Upper lobe of right lung (tissue), 1 donor: ENCODE measurements at regions not wholly inside any gene's neighbourhood (a gene's known extent, or its start where the extent isn't known, plus 50 kb on each side); places are given as distances from the start of the nearest gene placed in this dataset.
A peak's percentile ranks its signal among the peaks of the same experiment; 100 is the strongest.
"Not testable (repeated sequence)": the region's sequence is repeated elsewhere in the genome, so short reads cannot be mapped to it uniquely, and the experiment has no call there.

ENCODE experiments used
- ATAC-seq: fragments of 200-7000 bp; cut with Tn5 transposase; one replicate; pipeline ENCODE4 v1.9.1; 2020; ENCODE audit warnings: mild to moderate bottlenecking, moderate library complexity
- DNase-seq: peaks from one replicate; pipeline ENCODE4 v3.0.0-alpha.2; 2020
- H3K27ac ChIP-seq: fragments of 200-600 bp; one replicate; pipeline ENCODE4 v1.8.0; 2022
- H3K27me3 ChIP-seq: fragments of 200-600 bp; one replicate; pipeline ENCODE4 v1.8.0; 2022; ENCODE audit warnings: mild to moderate bottlenecking
- H3K36me3 ChIP-seq: fragments of 200-600 bp; one replicate; pipeline ENCODE4 v1.8.0; 2022
- H3K4me1 ChIP-seq: fragments of 200-600 bp; one replicate; pipeline ENCODE4 v1.8.0; 2022
- H3K4me3 ChIP-seq: fragments of 200-600 bp; one replicate; pipeline ENCODE4 v1.8.0; 2022; ENCODE audit warnings: mild to moderate bottlenecking
- H3K9me3 ChIP-seq: fragments of 200-600 bp; one replicate; pipeline ENCODE4 v1.8.0; 2022
- intact Hi-C: fragments of 100-400 bp; cut with DNase I; formaldehyde crosslinking; loops from one replicate; pipeline ENCODE4 v1.11.0; 2022
- TF ChIP-seq, protein P1 (sequence below): fragments of 200-600 bp; IDR thresholded peaks from one replicate; pipeline ENCODE4 v1.8.0; 2022; ENCODE audit warnings: antibody characterized with exemption
- donor health status: DM: no; HTN: yes; CAD: no; lungs with severe emphysema.

DNA sequence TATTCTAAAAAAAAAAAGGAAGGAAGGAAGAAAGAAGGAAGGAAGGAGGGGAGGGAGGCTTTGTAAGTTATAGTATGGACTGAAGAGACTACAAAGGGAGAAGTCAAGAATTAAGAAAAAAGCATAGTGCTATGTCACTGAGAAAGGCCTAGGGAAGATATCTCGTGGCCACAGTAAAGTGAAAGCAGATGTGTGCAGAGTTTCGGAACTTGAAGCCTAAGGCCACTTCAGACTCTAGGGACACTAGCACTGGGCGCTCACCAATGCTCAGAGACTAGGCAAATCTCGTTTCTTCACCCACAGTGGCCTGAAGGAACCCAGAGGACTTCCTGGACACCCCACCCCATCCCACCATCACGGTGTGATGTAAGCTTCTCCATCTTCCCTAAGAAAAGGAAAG lies 181.4 kb upstream of the TRPM3 start:
- Histone ChIP-seq H3K4me1 (no peaks in the 10 kb centered on the region), H3K4me3 (no peak overlapping the region), H3K9me3 (no peaks in the 10 kb centered on the region), H3K27me3 (no peaks in the 10 kb centered on the region), H3K36me3 (no peaks in the 10 kb centered on the region), H3K27ac (no peak overlapping the region)
- DNase-seq (no peak), ATAC-seq (no peak)
- intact Hi-C loops: no loop called here
- TF ChIP-seq, protein P1, sequence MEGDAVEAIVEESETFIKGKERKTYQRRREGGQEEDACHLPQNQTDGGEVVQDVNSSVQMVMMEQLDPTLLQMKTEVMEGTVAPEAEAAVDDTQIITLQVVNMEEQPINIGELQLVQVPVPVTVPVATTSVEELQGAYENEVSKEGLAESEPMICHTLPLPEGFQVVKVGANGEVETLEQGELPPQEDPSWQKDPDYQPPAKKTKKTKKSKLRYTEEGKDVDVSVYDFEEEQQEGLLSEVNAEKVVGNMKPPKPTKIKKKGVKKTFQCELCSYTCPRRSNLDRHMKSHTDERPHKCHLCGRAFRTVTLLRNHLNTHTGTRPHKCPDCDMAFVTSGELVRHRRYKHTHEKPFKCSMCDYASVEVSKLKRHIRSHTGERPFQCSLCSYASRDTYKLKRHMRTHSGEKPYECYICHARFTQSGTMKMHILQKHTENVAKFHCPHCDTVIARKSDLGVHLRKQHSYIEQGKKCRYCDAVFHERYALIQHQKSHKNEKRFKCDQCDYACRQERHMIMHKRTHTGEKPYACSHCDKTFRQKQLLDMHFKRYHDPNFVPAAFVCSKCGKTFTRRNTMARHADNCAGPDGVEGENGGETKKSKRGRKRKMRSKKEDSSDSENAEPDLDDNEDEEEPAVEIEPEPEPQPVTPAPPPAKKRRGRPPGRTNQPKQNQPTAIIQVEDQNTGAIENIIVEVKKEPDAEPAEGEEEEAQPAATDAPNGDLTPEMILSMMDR: no peak

DNA sequence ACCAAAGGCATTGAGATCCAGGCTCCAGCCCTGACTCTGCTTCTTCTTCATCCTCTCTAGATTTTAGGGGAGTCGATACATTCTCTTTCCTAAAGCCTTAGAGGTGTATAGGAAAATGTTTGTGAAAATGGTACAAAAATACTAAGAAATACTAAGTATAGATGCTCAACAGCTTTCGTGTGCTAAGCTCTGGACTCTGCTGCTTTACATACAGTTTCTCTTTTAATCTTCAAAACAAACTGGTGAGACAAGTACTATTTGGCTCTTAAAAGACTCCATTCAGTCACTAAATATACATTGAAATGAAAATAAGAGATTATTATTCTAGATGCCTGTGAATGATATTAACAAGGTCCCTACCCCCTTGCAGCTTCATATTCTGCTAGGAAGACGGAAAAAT lies 174.5 kb upstream of the TRPM3 start:
- ATAC-seq: no peak
- Histone ChIP-seq H3K36me3 (no peaks in the 10 kb centered on the region), H3K4me3 (no peak overlapping the region), H3K9me3 (no peaks in the 10 kb centered on the region), H3K27ac (no peak overlapping the region), H3K4me1 (no peaks in the 10 kb centered on the region), H3K27me3 (no peaks in the 10 kb centered on the region)
- intact Hi-C loops: no loop called here
- TF ChIP-seq, protein P1: no peak
- DNase-seq: no peak

DNA sequence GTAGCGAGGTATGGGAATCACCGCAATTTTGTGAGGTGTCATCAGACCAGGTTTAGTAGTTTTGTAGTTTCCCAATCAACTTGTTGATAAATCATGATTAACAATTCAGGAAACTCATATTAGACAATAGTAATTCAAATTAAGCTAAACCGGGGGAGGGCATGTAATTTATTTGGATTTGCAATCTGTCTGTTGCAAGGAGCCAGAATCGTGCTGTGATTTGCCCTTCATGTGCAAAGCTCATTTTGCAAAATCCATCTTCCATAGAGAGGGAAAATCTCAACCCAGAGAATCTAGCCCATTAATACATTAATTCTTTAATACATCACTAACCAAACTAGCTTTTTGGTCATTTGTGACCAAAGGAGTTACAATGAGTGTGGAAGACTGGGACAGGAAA lies 164.7 kb upstream of the TRPM3 start:
- ATAC-seq (no peak), DNase-seq (no peak)
- H3K27me3 ChIP-seq: no peaks in the 10 kb centered on the region
- intact Hi-C loops: no loop called here
- H3K4me3 ChIP-seq: no peak overlapping the region
- H3K9me3 ChIP-seq: no peaks in the 10 kb centered on the region
- no peaks in the 10 kb centered on the region for H3K36me3 ChIP-seq
- no peak overlapping the region for H3K27ac ChIP-seq
- TF ChIP-seq, protein P1: no peak
- no peaks in the 10 kb centered on the region for H3K4me1 ChIP-seq

DNA sequence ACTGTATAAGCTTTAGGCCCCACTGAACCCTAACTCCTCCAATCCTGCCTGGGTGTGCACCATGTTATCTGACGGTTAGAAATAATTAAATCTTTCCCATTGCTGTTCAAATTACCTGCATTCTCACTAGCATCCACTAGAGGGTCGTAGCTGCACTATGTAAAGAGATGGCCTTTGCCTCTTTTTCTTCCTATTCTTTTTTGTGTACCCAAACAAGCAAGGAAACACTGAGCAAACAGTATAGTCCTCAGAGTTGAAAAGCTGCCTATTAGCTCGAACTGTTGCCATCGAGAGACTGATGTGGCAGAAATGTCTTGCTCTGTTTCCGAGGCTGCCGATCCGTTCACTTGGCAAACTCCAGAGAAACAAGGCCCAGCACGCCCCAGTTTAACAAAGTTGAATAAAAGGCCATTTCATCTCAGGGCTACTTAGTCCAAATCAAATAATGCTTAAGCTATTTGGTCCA lies 163.8 kb upstream of the TRPM3 start:
- H3K9me3 ChIP-seq: no peaks in the 10 kb centered on the region
- no peak overlapping the region for H3K4me3 ChIP-seq
- H3K27ac ChIP-seq: no peak overlapping the region
- TF ChIP-seq, protein P1: peak; percentile 86
- intact Hi-C loops: no loop called here
- no peak for DNase-seq
- no peaks in the 10 kb centered on the region for H3K4me1 ChIP-seq
- H3K27me3 ChIP-seq: no peaks in the 10 kb centered on the region
- peak; percentile 91 for ATAC-seq
- H3K36me3 ChIP-seq: no peaks in the 10 kb centered on the region

DNA sequence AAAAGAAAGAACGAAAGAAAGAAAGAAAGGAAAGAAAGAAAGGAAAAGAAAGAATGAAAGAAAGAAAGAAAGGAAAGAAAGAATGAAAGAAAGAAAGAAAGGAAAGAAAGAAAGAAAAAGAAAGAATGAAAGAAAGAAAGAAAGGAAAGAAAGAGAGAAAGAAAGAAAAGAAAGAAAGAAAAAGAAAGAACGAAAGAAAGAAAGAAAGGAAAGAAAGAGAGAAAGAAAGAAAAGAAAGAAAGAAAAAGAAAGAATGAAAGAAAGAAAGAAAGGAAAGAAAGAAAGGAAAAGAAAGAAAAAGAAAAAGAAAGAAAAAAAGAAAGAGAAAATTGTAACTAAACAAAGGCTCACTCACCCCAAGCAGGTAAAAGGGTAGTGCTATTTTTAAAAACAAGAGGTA lies 160.7 kb upstream of the TRPM3 start:
- intact Hi-C loops: not testable (repeated sequence)

DNA sequence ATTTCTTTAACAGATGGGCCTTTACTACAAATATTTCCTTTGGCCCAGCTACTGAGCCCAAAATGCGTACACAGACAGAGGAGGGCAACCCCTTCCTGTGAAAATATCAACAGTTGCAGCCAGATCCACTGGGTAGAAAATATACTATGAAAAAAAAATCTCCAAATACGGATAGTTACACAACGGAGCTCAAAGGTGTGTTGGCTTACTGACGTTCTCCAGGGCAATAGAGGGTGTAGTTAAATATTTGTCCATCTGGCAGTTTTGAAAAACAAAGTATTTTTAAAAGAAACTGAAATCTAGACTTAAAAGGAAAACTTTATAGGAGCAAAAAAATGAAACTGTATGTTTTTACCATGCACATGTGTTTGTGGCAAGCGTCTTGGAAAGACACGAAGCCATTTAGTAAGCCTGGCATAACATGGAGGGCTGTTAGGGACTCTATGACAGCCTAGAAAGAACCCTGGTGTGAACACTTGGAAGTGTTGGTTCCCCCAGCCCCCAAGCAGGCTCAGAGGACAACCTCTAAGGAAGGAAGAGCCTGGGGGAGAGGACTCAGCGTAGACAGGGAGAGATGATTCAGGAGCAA lies 157.8 kb upstream of the TRPM3 start:
- DNase-seq (no peak), ATAC-seq (no peak)
- intact Hi-C loops: no loop called here
- H3K27ac ChIP-seq: no peak overlapping the region
- TF ChIP-seq, protein P1: no peak
- peaks cover 3% of the 10 kb centered on the region for H3K27me3 ChIP-seq
- H3K4me3 ChIP-seq: no peak overlapping the region
- H3K4me1 ChIP-seq: no peaks in the 10 kb centered on the region
- H3K9me3 ChIP-seq: no peaks in the 10 kb centered on the region
- no peaks in the 10 kb centered on the region for H3K36me3 ChIP-seq

More for the DNA sequence above, 160.7 kb upstream of the TRPM3 start:
- H3K4me1 ChIP-seq, H3K27me3 ChIP-seq, ATAC-seq, H3K4me3 ChIP-seq, DNase-seq, H3K36me3 ChIP-seq, H3K27ac ChIP-seq, H3K9me3 ChIP-seq: not testable (repeated sequence)
